C4-2B (cell line): ENCODE measurements at regions not wholly inside any gene's neighbourhood (a gene's known extent, or its start where the extent isn't known, plus 50 kb on each side); places are given as distances from the start of the nearest gene placed in this dataset.

Source experiments
- H3K27ac ChIP-seq: fragments of 450-650 bp; 2 replicates; pipeline ENCODE4 v1.5.1; 2017
- ZFX ChIP-seq: fragments of 450-650 bp; IDR thresholded peaks from 2 replicates; pipeline ENCODE4 v1.6.1; 2017
- TF ChIP-seq, protein P1 (sequence below): fragments of 450-650 bp; conservative IDR thresholded peaks from 2 replicates; pipeline ENCODE4 v1.5.1; 2017; ENCODE audit warnings: mild to moderate bottlenecking

DNA sequence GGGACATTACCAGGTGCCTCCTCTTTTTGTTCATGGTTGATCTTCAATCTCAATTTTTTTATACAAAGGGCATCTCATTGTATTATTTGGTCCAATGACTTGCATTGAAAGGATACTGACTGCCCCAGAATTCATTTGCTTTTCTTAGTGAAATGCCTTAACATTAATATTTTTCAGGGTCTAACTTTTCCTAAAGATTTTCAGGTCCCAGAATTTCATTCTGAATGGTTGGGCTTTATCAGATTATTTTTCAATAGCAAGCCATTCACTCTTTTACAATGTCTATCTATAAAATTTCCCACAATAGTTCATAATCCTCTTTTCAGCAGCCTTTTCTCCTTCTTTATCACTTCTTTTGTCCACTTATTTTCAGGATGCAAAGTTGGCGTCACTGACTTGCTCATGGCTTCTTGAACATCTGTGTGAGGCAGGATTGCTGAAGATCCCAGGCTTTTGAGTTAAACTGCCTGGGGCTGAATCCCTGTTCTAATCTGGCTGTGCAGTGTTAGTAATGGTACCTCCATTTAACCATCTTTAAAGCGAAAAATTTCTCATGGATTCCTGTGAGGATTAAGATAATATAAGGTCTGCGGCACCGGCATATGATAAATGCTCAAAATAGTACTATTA lies 131.7 kb upstream of the HDAC9 start:
- no peak overlapping the region for H3K27ac ChIP-seq
- TF ChIP-seq, protein P1, sequence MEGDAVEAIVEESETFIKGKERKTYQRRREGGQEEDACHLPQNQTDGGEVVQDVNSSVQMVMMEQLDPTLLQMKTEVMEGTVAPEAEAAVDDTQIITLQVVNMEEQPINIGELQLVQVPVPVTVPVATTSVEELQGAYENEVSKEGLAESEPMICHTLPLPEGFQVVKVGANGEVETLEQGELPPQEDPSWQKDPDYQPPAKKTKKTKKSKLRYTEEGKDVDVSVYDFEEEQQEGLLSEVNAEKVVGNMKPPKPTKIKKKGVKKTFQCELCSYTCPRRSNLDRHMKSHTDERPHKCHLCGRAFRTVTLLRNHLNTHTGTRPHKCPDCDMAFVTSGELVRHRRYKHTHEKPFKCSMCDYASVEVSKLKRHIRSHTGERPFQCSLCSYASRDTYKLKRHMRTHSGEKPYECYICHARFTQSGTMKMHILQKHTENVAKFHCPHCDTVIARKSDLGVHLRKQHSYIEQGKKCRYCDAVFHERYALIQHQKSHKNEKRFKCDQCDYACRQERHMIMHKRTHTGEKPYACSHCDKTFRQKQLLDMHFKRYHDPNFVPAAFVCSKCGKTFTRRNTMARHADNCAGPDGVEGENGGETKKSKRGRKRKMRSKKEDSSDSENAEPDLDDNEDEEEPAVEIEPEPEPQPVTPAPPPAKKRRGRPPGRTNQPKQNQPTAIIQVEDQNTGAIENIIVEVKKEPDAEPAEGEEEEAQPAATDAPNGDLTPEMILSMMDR: no peak
- TF ChIP-seq ZFX: no peak

DNA sequence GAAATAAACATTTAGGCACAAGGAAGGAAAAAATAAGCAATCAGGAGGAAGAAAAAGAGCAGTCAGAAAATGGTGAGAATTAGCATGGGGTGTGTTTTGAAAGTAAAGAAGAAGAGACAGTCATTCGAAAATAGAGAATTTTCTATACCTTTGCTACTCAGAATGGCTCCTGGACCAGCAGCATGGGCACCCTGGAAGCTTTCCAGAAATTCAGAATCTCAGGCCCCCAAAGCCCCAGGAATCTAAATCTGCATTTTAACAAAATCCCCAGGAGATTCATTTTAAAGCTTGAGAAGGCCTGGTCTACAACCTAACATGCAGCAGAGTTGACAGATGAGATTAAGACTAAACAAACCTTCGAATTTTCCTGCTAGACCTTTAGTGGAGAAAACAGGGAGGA lies 131.2 kb upstream of the HDAC9 start:
- no peak overlapping the region for H3K27ac ChIP-seq
- no peak for TF ChIP-seq ZFX
- TF ChIP-seq, protein P1: no peak

DNA sequence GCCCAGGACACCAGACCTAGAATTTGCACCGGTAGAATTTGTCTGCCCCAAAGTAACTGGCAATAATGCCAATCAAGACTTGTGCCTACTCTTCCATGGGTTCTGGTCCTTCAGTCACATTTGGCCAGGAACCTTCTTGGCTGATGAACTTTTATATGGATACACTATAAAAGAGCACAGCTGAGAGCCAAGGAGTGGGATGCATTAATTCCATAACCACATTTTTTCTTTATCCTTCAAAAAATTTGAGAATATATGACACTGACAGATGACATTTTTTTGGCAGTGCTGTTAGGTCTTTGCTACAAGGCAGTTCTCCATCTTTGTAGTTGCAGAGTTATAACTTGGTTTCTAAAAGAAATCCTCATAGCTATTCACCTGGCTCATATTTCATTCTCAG lies 129.2 kb upstream of the HDAC9 start:
- no peak for TF ChIP-seq ZFX
- TF ChIP-seq, protein P1: no peak
- no peak overlapping the region for H3K27ac ChIP-seq

DNA sequence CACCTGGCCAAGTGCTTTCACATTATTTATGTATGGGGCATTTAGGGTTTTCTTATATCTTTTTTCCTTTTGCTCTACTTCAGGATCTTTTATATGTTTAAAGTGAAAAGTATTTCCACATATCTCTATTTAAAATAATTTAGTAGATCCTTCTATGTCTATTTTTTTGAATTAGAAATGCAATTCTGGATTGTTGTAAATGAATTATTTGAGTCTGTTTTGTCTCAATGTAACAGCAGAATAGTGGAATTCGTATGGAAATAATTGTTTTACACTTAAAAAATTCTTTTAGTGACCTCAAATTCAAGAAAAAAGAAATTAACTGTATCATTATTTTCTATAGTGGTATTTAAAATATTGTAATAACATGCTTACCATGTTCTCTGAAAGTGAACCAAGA lies 126.5 kb upstream of the HDAC9 start:
- H3K27ac ChIP-seq: no peak overlapping the region
- no peak for TF ChIP-seq ZFX
- TF ChIP-seq, protein P1: no peak

DNA sequence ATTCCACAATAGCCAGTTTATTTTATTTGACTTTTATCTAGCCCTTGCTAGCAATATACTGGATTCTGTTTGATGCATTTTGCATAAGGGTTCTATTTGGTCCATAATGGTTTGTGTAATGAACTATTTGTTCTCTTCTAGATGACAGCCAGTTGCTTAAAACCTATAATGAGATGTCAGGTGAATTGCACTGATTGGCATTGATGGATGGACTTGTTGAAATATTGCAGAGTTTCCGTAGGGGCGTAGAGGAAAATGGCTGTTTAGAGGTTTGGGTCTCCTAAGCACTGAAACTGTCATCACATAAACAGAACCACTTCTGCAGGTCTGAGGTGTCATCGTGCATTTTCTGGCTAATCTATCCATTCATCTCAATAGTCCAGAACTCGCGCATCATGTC lies 124.9 kb upstream of the HDAC9 start:
- TF ChIP-seq, protein P1: no peak
- no peak for TF ChIP-seq ZFX
- H3K27ac ChIP-seq: no peak overlapping the region

DNA sequence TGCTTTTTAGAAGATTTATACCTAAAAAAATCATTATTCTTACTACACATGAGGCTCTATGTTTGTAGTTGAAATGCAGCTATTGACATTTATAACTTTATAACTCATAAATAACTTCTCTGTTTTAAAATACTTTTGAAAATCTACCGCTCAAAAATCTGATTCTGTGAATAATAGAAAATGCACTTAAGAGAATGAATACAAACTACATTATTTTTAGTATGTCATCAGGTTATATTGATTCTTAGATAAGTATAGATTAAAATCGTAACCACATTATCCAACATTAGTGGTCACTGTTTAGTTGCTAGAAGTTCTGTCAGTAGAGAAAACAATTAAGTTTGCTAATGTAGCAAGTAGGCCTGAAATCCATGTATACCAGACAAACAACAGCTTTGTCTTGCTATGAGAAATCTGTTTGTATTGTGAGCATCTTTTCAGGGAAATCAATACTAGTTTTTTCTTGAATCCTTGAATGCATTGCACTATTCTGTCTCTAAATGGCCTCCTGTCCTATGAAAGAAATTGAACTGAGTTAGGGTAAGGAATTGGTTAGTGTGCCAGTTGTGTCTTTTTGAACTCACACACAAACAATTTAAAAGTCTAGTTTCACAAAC lies 116.5 kb upstream of the HDAC9 start:
- TF ChIP-seq, protein P1: no peak
- TF ChIP-seq ZFX: no peak
- no peak overlapping the region for H3K27ac ChIP-seq

DNA sequence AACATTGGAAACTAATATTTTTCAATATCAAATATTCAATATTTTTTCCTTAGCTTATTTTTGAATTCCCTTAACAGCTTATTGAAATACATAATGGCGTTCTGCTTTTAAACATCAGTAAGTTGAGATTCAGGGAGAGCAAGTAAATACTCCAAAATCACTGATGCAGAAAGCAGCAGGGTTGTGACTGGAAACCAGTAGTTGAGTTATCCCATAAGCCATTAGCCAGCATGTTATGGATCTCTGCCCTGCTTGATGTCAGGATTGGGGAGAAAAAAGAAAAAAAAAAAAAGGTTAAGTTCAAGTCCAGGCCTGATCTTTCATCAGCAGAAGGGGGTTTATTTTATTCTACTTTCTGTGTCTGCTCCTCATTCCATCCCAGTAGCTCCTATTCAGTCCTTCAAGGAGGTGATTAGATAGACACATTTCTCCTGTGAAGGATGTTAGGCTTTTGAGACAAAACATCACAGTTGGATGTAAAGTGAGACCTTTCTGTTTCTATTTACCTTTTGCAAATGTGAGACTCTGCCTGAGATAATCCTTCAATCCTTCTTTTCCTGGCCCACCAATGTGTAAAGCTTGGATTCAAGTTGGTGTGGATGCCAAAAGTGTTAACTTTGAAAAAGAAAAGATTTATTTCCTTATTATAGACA lies 110.9 kb upstream of the HDAC9 start:
- H3K27ac ChIP-seq: no peak overlapping the region
- no peak for TF ChIP-seq ZFX
- TF ChIP-seq, protein P1: no peak
